ENCODE measurements at regions not wholly inside any gene's neighbourhood (a gene's known extent, or its start where the extent isn't known, plus 50 kb on each side); places are given as distances from the start of the nearest gene placed in this dataset.

DNA sequence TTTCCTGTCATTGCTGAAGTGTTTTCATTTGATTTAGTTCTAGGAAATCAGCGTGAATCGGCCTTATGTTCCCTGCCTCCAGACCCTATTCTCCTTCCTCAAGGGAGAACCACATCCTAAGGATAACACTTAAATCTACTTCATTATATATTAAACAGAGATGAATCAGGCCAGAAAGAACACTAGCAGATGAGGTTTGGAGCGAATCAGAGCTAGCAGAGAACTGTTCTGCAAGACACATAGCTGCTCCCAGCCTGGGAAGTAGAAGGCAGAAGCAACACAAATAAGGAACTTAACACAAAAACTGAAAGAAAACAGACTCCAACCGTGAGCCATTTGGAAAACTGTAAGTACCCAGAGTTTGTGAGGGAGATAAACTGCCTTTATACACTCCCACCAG, 718.2 kb downstream of the SEMA5A start:
- peaks cover 50% of the 10 kb centered on the region for H3K4me1 ChIP-seq (ENCODE audit: control insufficient read depth, extremely low read depth, insufficient read depth, low read length)
- FAIRE-seq (no peak), DNase-seq (ENCODE audit: low read depth, low spot score) (no peak)
- H3K9ac ChIP-seq (ENCODE audit: control insufficient read depth, extremely low read depth, insufficient read depth, low read length) = no peak overlapping the region
- H3K9me1 ChIP-seq (ENCODE audit: control insufficient read depth, extremely low read depth, insufficient read depth, low read length) = no peaks in the 10 kb centered on the region
- H4K20me1 ChIP-seq (ENCODE audit: control insufficient read depth, extremely low read depth, insufficient read depth, low read length) = no peaks in the 10 kb centered on the region
- TF ChIP-seq, protein P1, sequence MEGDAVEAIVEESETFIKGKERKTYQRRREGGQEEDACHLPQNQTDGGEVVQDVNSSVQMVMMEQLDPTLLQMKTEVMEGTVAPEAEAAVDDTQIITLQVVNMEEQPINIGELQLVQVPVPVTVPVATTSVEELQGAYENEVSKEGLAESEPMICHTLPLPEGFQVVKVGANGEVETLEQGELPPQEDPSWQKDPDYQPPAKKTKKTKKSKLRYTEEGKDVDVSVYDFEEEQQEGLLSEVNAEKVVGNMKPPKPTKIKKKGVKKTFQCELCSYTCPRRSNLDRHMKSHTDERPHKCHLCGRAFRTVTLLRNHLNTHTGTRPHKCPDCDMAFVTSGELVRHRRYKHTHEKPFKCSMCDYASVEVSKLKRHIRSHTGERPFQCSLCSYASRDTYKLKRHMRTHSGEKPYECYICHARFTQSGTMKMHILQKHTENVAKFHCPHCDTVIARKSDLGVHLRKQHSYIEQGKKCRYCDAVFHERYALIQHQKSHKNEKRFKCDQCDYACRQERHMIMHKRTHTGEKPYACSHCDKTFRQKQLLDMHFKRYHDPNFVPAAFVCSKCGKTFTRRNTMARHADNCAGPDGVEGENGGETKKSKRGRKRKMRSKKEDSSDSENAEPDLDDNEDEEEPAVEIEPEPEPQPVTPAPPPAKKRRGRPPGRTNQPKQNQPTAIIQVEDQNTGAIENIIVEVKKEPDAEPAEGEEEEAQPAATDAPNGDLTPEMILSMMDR (optimal IDR thresholded peaks at IDR 0.05 in 1 of 3, IDR thresholded peaks at IDR 0.05 in 1 of 3, conservative IDR thresholded peaks at IDR 0.05 in 1 of 3; ENCODE audit: extremely low read depth in 1 of 3, insufficient read depth in 2 of 3, low read length in 3 of 3) = no peak
- TF ChIP-seq EZH2 (IDR thresholded peaks at IDR 0.05; ENCODE audit: low read length) = no peak
- dilution Hi-C loops (cut with MboI; ENCODE audit: extremely low pct_ligation_motif_present, low sequenced_read_pairs) = no loop called here
- H3K4me3 ChIP-seq (ENCODE audit: control insufficient read depth in 2 of 3, extremely low read depth in 1 of 3, insufficient read depth in 2 of 3, low read depth in 1 of 3, low read length in 3 of 3) = no peak overlapping the region
- no peaks in the 10 kb centered on the region for H3K27me3 ChIP-seq (ENCODE audit: control insufficient read depth, extremely low read depth, insufficient read depth, low read length)
- no peak overlapping the region for H3K27ac ChIP-seq (ENCODE audit: control insufficient read depth, insufficient read depth, low read length)
- H3K36me3 ChIP-seq (ENCODE audit: control insufficient read depth in 2 of 2, extremely low read depth in 1 of 2, insufficient read depth in 2 of 2, low read length in 2 of 2) = no peaks in the 10 kb centered on the region
- H3K79me2 ChIP-seq (ENCODE audit: control insufficient read depth, insufficient read depth, low read length) = no peaks in the 10 kb centered on the region
- H2AFZ ChIP-seq (ENCODE audit: control insufficient read depth, low read length) = peak overlapping the region; percentile 47
- H3K4me2 ChIP-seq (ENCODE audit: control insufficient read depth, extremely low read depth, insufficient read depth, low read depth, low read length) = no peak overlapping the region
- H3K9me3 ChIP-seq (ENCODE audit: control insufficient read depth, low read depth, low read length) = no peaks in the 10 kb centered on the region

DNA sequence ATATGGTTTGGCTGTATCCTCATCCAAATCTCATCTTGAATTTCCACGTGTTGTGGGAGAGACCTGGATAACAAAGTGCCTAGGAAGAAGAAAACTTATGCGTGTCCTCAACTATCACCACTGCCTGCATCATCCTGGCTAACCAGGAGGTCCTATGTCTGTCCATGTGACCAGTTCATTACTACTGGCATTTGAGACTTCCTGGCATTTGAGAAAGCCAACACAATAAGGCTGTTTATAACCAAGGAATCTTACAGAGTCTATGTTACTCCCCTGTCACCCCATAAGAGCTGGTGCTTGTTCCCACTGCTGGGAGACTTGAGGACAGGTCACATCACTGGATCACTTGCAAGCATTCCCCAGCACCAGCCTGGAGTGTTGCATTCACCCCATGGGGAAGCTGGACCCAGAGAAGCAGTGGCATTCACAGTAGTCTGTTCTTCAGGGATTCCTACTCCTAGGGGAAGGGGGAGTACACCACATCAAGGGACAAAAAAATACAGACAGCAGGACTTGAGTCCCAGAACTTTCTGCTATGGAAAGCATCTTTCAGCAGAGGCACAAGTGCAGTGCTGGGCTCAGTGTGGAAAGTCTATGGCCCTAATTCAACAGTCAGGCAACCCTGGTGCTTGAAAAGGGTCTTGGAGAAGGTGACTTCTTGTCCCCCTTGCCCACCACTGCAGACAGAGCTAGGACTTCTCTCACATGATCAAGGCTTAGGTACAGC, 717.1 kb downstream of the SEMA5A start:
- Histone ChIP-seq H3K9me1 (ENCODE audit: control insufficient read depth, extremely low read depth, insufficient read depth, low read length) (no peaks in the 10 kb centered on the region), H4K20me1 (ENCODE audit: control insufficient read depth, extremely low read depth, insufficient read depth, low read length) (no peaks in the 10 kb centered on the region), H3K27ac (ENCODE audit: control insufficient read depth, insufficient read depth, low read length) (peak overlapping the region; percentile 46), H3K9ac (ENCODE audit: control insufficient read depth, extremely low read depth, insufficient read depth, low read length) (no peak overlapping the region), H3K79me2 (ENCODE audit: control insufficient read depth, insufficient read depth, low read length) (no peaks in the 10 kb centered on the region), H3K4me1 (ENCODE audit: control insufficient read depth, extremely low read depth, insufficient read depth, low read length) (peaks cover 50% of the 10 kb centered on the region), H3K4me3 (ENCODE audit: control insufficient read depth in 2 of 3, extremely low read depth in 1 of 3, insufficient read depth in 2 of 3, low read depth in 1 of 3, low read length in 3 of 3) (no peak overlapping the region), H3K4me2 (ENCODE audit: control insufficient read depth, extremely low read depth, insufficient read depth, low read depth, low read length) (peak overlapping the region; percentile 41), H3K36me3 (ENCODE audit: control insufficient read depth in 2 of 2, extremely low read depth in 1 of 2, insufficient read depth in 2 of 2, low read length in 2 of 2) (no peaks in the 10 kb centered on the region), H3K27me3 (ENCODE audit: control insufficient read depth, extremely low read depth, insufficient read depth, low read length) (no peaks in the 10 kb centered on the region), H2AFZ (ENCODE audit: control insufficient read depth, low read length) (peak overlapping the region; percentile 24), H3K9me3 (ENCODE audit: control insufficient read depth, low read depth, low read length) (no peaks in the 10 kb centered on the region)
- peak; percentile 82 for FAIRE-seq
- TF ChIP-seq, protein P1 (optimal IDR thresholded peaks at IDR 0.05 in 1 of 3, IDR thresholded peaks at IDR 0.05 in 1 of 3, conservative IDR thresholded peaks at IDR 0.05 in 1 of 3; ENCODE audit: extremely low read depth in 1 of 3, insufficient read depth in 2 of 3, low read length in 3 of 3) = no peak
- TF ChIP-seq EZH2 (IDR thresholded peaks at IDR 0.05; ENCODE audit: low read length) = no peak
- dilution Hi-C loops (cut with MboI; ENCODE audit: extremely low pct_ligation_motif_present, low sequenced_read_pairs) = no loop called here
- no peak for DNase-seq (ENCODE audit: low read depth, low spot score)

Measured in keratinocyte (primary cell).